COR-L47 (cell line): ENCODE measurements at regions not wholly inside any gene's neighbourhood (a gene's known extent, or its start where the extent isn't known, plus 50 kb on each side); places are given as distances from the start of the nearest gene placed in this dataset.
"Not testable (repeated sequence)": the region's sequence is repeated elsewhere in the genome, so short reads cannot be mapped to it uniquely, and the experiment has no call there.

ENCODE experiments used
- DNase-seq: peaks from one replicate; lab custom pipeline; 2025; lab: John Stamatoyannopoulos, UW

DNA sequence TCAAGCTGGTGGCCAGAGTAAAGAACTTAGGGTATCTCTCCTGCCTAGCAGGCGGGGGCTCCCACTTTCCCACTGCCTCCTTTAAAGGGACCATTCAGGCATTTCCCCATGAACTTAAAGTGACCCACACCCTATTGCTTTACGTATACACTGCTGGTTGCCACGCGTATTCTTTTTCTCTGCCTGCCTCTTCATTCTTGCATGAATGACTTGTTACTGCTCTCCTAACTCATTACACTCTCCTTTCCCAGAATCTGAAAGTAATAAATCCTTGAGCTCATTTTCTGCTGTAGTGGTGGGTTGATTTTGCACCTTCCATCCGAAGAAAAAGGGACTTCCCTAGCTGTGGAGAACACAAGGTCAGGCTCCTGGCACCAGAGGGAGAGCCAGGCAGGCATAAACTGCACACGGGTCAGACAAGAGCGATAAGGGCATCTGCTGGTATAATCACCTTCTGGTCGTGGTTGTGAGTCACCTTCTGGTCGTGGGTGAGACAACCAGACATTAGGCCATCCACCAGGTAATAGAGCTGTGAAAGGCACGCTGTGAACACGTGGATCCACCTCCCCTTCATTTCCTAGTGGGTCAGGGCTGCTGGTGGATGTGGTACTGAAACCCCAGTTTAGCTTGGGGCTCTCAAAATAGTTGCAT, 950.3 kb downstream of the SOCS6 start:
- DNase-seq, result no peak

GRCh38 chr18:71237641-71238040, 948.8 kb downstream of the SOCS6 start:
- DNase-seq, result no peak

DNA sequence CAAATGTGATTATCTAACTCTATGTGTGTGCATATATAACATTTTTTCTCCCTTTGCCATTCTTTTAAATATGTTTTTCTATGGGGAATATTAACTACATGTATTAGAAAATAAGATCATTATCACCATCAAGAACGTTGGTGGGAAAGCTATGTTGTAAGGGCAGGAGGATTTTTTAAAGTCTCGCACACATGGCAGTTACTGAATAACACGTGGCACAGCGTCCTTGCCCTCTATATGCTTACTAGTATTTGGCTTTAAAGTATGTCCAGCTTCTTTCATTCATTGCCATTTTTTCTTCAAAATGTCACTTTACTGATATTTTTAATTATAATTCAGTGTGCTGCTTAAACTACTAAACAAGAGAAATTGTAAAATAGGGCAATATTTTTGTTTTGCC, 944.3 kb downstream of the SOCS6 start:
- no peak for DNase-seq

- no peak for DNase-seq
Observed at GRCh38 chr18:71223486-71223885, 934.6 kb downstream of the SOCS6 start.

DNA sequence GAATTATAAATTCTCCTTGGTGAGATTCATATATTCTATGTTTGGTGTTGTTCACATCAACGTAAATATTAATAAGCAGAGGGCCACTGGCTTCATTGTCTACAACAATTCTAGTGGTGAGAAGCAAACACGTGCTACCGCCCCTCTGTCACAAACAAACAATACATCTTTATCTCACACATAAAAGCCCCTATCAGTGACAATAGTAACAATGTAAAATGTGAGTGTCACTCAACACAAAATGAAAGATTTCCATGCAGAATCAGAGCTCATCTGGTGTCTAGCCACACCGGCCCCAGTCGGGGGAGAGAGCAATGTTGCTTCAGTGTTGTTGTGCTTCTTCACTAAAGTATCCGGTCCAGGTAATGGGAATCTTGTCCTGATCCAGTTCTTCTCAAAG, 932.6 kb downstream of the SOCS6 start:
- DNase-seq, result no peak

DNA sequence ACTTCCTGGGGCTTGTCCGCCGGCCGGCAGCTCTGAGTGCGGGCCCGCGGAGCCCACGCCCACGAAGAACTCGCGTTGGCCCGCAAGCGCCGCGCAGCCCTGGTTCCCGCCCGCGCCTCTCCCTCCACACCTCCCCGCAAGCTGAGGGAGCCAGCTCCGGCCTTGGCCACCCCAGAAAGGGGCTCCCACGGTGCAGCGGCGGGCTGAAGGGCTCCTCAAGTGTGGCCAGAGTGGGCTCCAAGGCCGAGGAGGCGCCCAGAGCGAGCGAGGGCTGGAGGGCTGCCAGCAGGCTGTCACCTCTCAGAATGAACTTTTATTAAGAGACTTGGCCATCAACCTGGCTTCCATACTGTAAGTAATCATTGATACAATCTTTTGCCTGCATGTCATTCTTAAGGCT, 923.9 kb downstream of the SOCS6 start:
- DNase-seq, result not testable (repeated sequence)

GRCh38 chr18:71212222-71212621, 923.4 kb downstream of the SOCS6 start:
- DNase-seq, result no peak

DNA sequence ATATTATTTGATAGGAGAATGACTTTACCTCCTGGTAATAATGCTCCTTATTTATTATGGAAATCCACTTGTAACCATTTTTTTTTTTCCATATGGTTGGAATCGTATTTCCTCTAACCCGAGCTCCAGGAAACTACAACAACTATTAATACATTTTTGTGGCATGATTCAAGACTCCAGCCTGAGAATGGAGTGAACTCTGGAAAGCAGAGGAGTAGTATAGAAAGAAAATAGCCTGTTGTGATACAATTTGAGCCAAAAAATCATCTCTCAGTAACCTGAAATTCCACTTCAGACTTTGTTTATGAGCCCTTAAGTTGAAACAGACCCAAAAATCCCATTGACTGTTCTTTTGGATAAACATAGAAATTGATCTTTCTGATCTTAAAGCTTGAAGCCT, 921.1 kb downstream of the SOCS6 start:
- no peak for DNase-seq

- no peak for DNase-seq
Observed at GRCh38 chr18:71194438-71194837, 905.6 kb downstream of the SOCS6 start.

DNA sequence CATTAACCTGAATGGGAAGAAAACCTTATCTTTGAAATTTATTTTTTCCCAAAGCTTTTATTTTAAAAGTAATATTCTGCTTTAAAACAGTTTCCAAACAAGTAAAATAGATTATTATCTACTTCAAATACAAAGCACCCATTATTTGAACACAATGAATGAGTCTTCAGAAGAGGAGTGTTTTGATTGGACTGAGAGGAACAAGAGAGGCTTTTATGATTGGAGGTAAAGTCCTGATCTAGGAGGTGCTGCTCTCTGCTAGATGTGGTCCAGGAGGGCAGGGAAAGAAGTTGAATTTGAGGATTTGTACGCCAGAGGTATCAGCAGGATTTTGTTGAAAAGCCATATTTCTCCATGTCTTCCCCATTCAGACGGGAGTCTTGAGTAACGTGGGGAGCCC, 900.7 kb downstream of the SOCS6 start:
- no peak for DNase-seq

- no peak for DNase-seq
Observed at GRCh38 chr18:71168557-71169145, 879.8 kb downstream of the SOCS6 start.

GRCh38 chr18:71136487-71136886, 847.6 kb downstream of the SOCS6 start:
- DNase-seq, result no peak

DNA sequence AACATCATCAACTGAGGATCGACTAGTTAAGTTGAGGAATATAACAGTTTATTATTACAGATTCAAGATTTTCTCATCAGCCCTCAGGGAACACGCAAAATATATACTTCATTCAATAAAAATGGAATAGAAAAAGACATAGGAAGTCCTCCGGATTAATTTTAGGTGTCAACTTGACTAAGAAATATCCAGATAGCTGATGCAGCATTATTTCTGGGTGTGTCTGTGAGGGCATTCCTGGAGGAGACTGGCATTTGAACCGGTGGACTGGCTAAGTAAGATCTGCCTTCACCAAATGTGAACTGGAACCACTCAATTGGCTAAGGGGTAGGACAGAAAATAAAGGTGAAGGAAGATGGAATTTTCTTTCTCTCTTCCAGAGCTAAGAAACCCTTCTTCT, 845.3 kb downstream of the SOCS6 start:
- no peak for DNase-seq

DNA sequence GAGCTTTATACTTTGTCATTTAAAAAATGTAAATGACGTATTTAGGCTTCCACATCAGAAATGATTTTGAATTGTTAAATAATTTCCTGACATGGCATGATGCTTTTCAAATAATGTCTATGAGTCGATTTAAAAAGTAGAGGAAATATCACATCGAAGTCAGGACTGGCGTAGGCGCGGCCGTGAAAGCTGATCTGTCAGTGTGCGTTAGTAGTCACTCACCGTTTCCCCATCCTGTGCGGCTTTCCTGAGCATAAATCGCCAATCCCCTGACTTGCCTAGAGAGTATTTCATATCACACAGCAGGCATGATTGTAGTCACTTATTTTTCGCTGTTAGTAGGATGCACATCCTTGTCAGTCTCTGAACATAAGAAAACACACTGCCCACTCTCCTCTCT, 843.1 kb downstream of the SOCS6 start:
- no peak for DNase-seq

- DNase-seq, result no peak
Observed at GRCh38 chr18:71130351-71130750, 841.5 kb downstream of the SOCS6 start.

- DNase-seq, result no peak
Observed at GRCh38 chr18:71125581-71125980, 836.7 kb downstream of the SOCS6 start.

- peak; percentile 57 for DNase-seq
Observed at GRCh38 chr18:71116535-71116934, 827.7 kb downstream of the SOCS6 start.

GRCh38 chr18:71115261-71115660, 826.4 kb downstream of the SOCS6 start:
- no peak for DNase-seq

DNA sequence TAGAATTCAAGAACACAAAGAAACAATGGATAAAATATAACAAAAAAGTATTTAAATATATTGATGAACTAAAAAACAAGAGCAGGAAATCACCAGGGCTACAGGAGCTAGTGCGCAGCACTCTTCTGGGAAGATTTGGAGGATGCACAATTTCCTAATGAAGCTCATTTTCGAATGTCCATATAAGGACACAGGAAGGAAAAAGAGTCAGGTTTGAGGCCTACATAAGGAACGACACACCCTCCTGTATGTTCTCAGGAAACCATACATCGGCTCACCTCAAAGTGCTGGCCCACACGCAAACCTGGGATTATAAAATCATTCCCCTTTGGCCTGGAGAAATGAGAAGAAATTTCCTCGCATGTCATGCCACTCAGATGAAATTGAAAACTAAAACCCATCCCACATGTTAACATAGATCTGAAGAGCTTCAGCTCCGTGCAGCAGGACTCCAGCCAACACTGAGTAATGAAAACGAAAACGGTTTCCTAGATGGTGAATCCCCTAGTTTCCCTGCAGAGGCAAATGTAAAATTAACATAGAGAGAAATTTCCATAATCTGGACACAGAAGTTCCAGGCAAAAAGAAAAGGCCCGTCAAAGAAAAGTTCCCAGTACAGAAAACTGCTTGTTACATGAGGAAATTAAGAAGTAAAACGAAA, 825.8 kb downstream of the SOCS6 start:
- no peak for DNase-seq

- DNase-seq, result no peak
Observed at GRCh38 chr18:71107244-71107643, 818.4 kb downstream of the SOCS6 start.

GRCh38 chr18:71106701-71107100, 817.9 kb downstream of the SOCS6 start:
- DNase-seq, result no peak

GRCh38 chr18:71105994-71106546, 817.2 kb downstream of the SOCS6 start:
- DNase-seq, result no peak

DNA sequence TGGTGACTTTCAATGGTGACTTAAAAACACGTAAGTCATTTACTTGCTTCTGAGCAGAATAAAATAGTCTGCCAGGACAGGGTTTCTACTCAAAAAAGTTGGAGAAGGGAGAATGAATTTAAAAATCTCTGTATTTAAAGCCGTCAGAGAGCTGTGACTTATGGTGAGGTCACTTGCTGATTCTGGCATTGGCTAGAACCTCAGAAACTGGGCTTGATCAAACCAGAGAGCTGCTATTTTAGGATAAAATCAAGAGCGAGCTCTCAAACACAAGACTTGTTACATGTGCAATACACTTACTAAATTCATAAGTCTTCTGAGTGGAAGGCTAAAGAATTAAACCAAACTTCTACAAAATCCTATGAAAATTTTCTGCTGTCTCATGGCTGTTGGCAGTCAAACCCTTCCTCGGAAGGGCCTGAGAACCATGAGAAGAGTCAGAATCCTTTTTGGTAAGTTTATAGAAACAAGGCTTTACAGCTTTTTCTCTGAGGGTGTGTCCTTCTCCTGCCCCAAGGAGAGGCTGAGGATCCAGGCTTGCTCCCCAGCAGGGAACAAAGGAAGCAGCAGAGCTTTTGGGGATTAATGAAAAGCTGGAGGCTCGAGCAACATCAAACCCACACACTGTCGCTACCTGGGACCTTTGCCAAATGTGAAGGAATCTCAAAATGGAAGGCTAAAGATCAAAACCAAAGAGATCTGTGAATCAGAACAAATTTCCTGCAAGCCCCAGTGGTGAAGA, 816.4 kb downstream of the SOCS6 start:
- DNase-seq, result no peak
